ENCODE measurements at regions not wholly inside any gene's neighbourhood (a gene's known extent, or its start where the extent isn't known, plus 50 kb on each side); places are given as distances from the start of the nearest gene placed in this dataset.

DNA sequence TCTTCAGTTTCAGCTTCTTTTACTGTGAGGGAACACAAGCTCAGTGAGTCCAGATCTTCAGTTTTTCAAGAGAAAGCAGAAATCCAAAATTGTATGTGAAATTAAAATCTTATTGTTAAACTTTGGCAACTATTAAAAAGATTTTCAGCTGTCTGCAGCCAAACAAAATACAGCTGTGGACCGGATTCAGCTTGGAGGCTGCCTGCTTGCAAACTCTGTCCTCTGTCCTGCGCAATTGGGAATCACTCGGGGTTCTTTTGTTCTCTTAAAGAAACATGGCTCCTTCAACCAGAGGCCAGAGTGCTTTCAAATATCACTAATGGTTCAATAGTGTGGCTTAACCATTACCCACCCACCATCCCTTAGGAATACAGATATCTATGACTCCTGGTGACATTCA is 201.2 kb downstream of the CHIC2 start:
- TF ChIP-seq YY1 (IDR thresholded peaks at IDR 0.05; ENCODE audit: insufficient read depth, insufficient read length) (no peak), SUZ12 (IDR thresholded peaks at IDR 0.05; ENCODE audit: extremely low read depth, insufficient read depth, insufficient read length) (no peak), ZNF274 (IDR thresholded peaks at IDR 0.05; ENCODE audit: low read depth, low read length) (no peak)
